ENCODE measurements at regions not wholly inside any gene's neighbourhood (a gene's known extent, or its start where the extent isn't known, plus 50 kb on each side); places are given as distances from the start of the nearest gene placed in this dataset.

DNA sequence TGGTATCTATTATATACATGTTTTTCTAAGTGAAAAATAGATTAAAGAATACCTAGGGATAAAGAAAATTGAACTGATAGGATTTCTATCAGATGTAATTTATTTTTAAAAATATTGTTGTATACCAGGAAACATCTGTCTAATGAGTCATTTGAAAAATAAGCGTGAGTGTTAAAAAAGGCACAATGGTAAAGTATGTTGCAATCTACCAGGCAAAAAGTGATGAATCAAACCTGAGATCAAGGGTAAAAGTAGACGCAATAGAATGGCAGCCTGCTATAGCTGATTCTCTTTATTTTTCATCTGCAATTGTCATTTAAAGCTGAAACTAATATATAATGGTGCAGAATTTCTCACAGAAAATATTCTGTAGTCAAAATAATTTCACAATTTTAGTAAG, 1119.6 kb downstream of the PCDH18 start:
- Histone ChIP-seq H3K36me3 (replicated peaks; ENCODE audit: control insufficient read depth, insufficient read depth, low read length) (no peaks in the 10 kb centered on the region), H3K27me3 (ENCODE audit: control insufficient read depth, insufficient read depth, low read length) (no peaks in the 10 kb centered on the region), H3K4me3 (ENCODE audit: insufficient read depth, low read depth, low read length) (no peak overlapping the region)
- no peak for DNase-seq

DNA sequence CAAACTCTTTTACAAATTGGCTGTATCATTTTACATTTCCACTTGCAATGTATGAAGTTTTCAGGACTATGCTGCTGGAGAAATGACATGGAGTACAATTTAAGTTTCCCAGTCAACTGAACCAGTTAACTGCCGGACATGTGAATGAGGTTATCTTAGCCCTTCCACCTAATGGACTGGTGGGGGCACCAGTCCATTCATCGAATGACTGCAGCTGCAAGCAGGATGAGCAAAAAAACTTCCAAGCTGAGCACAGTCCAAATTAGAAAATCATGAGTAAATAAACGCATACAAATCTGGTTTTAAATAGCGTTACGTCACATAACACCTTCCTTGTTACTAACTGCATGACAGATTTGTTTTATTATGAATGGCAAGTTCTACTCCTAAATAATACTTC, 1131.5 kb downstream of the PCDH18 start:
- Histone ChIP-seq H3K27me3 (ENCODE audit: control insufficient read depth, insufficient read depth, low read length) (no peaks in the 10 kb centered on the region), H3K4me3 (ENCODE audit: insufficient read depth, low read depth, low read length) (no peak overlapping the region), H3K36me3 (replicated peaks; ENCODE audit: control insufficient read depth, insufficient read depth, low read length) (no peaks in the 10 kb centered on the region)
- DNase-seq = peak; percentile 39

DNA sequence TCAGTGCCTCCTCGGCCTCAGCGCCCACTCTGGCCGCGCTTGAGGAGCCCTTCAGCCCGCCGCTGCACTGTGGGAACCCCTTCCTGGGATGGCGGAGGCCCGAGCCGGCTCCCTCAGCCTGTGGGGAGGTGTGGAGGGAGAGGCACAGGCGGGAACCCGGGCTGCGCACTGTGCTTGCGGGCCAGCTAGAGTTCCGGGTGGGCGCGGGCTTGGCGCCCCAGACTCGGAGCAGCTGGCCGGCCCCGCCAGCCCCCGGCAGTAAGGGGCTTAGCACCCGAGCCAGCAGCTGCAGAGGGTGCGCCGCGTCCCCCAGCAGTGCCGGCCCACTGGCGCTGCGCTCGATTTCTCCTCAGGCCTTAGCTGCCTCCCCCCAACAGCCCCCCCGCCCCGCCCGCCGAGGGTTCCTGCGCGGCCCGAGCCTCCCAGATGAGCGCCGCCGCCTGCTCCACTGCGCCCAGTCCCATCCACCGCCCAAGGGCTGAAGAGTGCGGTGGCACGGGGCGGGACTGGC, 1137.0 kb downstream of the PCDH18 start:
- Histone ChIP-seq H3K27me3 (ENCODE audit: control insufficient read depth, insufficient read depth, low read length) (no peaks in the 10 kb centered on the region), H3K36me3 (replicated peaks; ENCODE audit: control insufficient read depth, insufficient read depth, low read length) (no peaks in the 10 kb centered on the region), H3K4me3 (ENCODE audit: insufficient read depth, low read depth, low read length) (no peak overlapping the region; the same call in 1 of the 2 replicates)
- DNase-seq = no peak

DNA sequence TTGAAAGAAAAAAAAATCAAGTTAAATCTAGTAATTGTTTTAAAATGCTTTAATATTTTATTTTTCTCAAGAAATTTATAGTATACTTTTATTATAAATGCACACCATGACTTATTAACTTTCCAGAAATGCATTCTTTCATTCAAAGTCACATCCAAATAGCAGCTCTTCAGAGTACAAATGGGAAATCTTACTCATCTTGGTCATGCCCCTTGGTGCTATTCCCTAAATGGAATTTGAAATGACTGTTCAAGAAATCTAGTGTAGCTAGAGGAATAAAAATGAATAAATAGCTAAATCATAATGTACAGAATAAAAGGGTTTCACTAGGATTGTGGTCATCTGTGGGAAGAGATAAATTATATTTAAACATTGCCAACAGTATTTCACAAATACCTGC, 1139.7 kb downstream of the PCDH18 start:
- H3K4me3 ChIP-seq (ENCODE audit: insufficient read depth, low read depth, low read length) = no peak overlapping the region
- no peaks in the 10 kb centered on the region for H3K36me3 ChIP-seq (replicated peaks; ENCODE audit: control insufficient read depth, insufficient read depth, low read length)
- no peak for DNase-seq
- H3K27me3 ChIP-seq (ENCODE audit: control insufficient read depth, insufficient read depth, low read length) = no peaks in the 10 kb centered on the region

DNA sequence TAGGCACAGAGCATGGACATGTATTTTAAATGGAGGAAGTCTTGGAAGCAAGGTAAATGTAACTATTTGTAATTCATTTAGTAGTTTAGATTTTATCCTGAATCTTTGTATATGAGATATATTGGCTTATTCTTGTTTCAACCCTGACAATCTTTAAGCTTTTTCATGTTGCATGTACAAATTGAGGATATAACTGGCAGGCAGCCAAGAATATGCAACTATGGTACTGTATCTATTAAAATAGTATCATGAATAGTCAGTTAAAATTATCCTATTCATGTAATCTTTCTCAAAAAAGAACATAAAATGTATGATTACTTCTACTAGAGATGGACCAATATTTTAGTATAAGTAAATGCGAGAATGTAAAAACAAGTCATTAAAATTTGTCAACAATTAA, 1141.5 kb downstream of the PCDH18 start:
- H3K36me3 ChIP-seq (replicated peaks; ENCODE audit: control insufficient read depth, insufficient read depth, low read length) = no peaks in the 10 kb centered on the region
- no peak overlapping the region for H3K4me3 ChIP-seq (ENCODE audit: insufficient read depth, low read depth, low read length)
- no peak for DNase-seq
- H3K27me3 ChIP-seq (ENCODE audit: control insufficient read depth, insufficient read depth, low read length) = no peaks in the 10 kb centered on the region

DNA sequence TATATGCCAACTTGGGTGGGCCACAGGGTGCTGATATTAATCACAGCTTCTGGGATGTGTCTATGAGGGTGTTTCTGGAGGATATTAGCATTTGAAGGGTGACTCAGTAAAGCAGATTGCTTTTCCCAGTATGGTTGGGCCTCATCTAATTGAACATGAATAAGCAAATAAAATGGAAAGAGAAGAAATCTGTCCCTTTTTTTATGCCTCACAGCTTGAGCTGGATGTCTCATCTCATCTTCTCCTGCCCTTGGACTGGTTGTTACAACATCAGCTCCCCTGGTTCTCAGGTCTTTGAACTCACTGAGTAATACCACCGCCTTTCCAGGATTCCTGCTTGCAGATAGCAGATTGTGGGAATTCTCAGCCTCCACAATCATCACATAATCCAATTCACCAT, 1149.2 kb downstream of the PCDH18 start:
- Histone ChIP-seq H3K27me3 (ENCODE audit: control insufficient read depth, insufficient read depth, low read length) (no peaks in the 10 kb centered on the region), H3K36me3 (replicated peaks; ENCODE audit: control insufficient read depth, insufficient read depth, low read length) (no peaks in the 10 kb centered on the region), H3K4me3 (ENCODE audit: insufficient read depth, low read depth, low read length) (no peak overlapping the region)
- DNase-seq = no peak

DNA sequence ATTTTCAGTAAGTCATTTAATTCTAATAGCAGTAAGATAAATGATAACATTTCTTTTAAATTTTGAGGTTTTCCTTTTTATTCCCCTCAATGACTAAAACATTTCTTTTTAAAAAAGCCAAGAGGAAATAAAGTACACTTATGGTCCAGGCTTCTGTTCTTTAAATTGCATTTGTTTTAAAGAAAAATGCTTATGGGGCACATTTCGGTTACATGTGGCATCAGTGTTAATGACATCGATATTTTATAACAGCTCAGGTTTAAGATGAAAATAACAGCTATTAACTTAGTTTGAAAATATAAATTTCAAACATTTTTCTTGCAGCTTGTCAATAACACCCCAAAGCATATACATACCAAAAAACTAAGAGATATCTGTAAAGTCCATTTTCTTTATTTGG, 1161.1 kb downstream of the PCDH18 start:
- no peak for DNase-seq
- Histone ChIP-seq H3K36me3 (replicated peaks; ENCODE audit: control insufficient read depth, insufficient read depth, low read length) (no peaks in the 10 kb centered on the region), H3K4me3 (ENCODE audit: insufficient read depth, low read depth, low read length) (no peak overlapping the region), H3K27me3 (ENCODE audit: control insufficient read depth, insufficient read depth, low read length) (no peaks in the 10 kb centered on the region)

DNA sequence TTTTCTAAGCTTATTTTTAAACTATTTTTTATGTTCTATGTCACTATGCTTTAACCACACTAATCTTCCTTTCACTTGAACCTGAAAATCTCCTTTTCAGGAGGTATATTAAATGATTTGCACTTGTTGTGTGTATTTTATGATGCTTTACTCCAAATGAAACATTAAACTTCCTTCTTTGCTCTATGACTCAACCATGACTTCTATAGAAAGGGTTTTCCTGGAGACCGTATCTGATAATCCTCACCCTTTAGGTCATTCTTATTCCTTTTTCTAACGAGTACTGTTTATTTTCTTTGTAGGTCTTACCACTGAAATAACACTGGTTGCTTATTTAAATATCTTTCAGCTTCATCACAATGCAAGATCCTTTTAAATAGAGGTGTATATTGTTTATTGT, 1163.2 kb downstream of the PCDH18 start:
- no peak for DNase-seq
- Histone ChIP-seq H3K27me3 (ENCODE audit: control insufficient read depth, insufficient read depth, low read length) (no peaks in the 10 kb centered on the region), H3K36me3 (replicated peaks; ENCODE audit: control insufficient read depth, insufficient read depth, low read length) (no peaks in the 10 kb centered on the region), H3K4me3 (ENCODE audit: insufficient read depth, low read depth, low read length) (no peak overlapping the region)

DNA sequence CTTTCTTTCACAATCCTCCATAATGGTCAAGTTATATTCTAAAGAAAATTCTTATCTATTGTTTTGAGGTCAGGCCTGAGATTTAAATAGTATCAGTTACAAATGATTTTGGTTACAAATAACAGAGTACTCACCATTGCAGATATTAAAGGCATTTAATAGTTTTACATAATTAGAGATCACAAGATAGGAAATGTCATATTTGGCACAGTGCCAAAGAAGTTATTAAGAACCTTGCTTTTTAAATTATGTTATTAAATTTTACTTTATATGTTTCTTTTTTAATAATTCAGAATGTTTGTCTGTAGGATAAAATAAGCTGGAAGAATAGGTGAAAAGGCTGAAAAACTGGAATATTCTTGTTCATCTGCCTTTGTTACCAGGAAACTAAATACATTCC, 1174.7 kb downstream of the PCDH18 start:
- no peaks in the 10 kb centered on the region for H3K36me3 ChIP-seq (replicated peaks; ENCODE audit: control insufficient read depth, insufficient read depth, low read length)
- H3K27me3 ChIP-seq (ENCODE audit: control insufficient read depth, insufficient read depth, low read length) = no peaks in the 10 kb centered on the region
- no peak overlapping the region for H3K4me3 ChIP-seq (ENCODE audit: insufficient read depth, low read depth, low read length)
- DNase-seq = no peak

DNA sequence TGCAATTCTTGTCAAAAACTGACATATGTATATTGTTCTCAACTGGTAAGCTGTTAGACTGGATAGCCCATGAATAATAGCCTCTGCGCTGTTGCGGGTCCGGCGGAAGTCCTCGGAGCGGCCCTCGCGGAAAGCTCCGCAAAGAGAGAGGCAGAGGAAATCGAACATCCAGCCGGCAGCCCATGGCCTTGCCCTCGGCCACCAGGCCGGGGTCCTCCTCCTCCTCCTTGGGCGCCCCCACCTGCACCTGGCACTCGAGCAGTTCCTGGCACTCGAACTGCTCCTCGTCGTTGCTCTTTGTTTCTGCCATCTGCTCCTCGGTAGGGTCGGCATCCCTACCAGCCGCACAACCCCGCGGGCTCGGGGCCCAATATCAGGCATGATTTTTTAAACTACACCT, 1176.3 kb downstream of the PCDH18 start:
- no peaks in the 10 kb centered on the region for H3K36me3 ChIP-seq (replicated peaks; ENCODE audit: control insufficient read depth, insufficient read depth, low read length)
- no peaks in the 10 kb centered on the region for H3K27me3 ChIP-seq (ENCODE audit: control insufficient read depth, insufficient read depth, low read length)
- peak; percentile 6 for DNase-seq
- no peak overlapping the region for H3K4me3 ChIP-seq (ENCODE audit: insufficient read depth, low read depth, low read length)

DNA sequence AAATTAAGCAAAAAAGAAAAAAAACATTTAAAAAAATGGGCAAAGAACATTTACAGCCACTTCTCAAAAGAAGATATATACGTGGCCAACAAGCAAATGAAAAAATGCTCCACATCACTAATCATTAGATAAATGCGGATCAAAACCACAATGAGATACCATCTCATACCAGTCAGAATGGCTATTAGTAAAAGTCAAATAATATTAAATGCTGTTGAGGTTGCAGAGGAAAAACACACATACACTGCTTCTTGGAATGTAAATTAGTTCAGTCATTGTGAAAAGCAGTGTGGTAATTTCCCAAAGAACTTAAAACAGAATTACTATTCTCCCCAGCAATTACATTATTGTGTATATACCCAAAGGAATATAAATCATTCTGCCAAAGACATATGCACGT, 1189.0 kb downstream of the PCDH18 start:
- no peak for DNase-seq
- Histone ChIP-seq H3K36me3 (replicated peaks; ENCODE audit: control insufficient read depth, insufficient read depth, low read length) (no peaks in the 10 kb centered on the region), H3K27me3 (ENCODE audit: control insufficient read depth, insufficient read depth, low read length) (no peaks in the 10 kb centered on the region), H3K4me3 (ENCODE audit: insufficient read depth, low read depth, low read length) (no peak overlapping the region)

DNA sequence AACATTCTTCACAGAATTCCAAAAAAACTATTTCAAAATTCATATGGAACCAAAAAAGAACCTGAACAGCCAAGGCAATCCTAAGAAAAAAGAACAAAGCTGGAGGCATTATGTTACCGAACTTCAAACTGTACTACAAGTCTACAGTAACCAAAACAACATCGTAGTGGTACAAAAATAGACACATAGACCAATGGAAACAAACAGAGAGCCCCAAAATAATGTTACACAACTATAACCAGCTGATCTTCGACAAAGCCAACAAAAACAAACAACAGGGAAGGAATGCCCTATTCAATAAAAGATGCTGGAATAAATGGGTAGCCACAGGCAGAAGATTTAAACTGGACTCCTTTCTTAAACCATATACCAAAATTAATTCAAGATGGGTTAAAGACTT, 1189.6 kb downstream of the PCDH18 start:
- H3K4me3 ChIP-seq (ENCODE audit: insufficient read depth, low read depth, low read length) = no peak overlapping the region
- no peaks in the 10 kb centered on the region for H3K36me3 ChIP-seq (replicated peaks; ENCODE audit: control insufficient read depth, insufficient read depth, low read length)
- no peak for DNase-seq
- no peaks in the 10 kb centered on the region for H3K27me3 ChIP-seq (ENCODE audit: control insufficient read depth, insufficient read depth, low read length)

DNA sequence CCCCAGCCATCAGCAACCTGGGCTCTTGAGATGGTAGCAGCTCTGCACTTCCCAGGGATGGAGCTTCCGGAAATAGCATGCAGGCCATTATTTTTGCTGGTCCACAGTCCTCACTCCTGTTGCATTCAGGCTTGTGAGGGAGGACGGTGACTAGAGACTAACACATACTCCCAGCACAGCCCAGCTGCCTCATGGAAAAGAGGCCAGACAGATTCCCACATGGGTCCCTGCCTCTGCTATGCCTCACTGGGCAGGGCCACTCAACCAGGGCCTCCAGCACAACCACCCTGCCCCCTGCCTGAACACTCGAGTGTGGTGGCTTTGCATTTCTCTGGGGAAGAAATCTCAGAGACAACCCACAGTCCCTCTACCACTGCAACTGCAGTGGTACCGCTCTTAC, 1195.1 kb downstream of the PCDH18 start:
- no peak for DNase-seq
- Histone ChIP-seq H3K36me3 (replicated peaks; ENCODE audit: control insufficient read depth, insufficient read depth, low read length) (no peaks in the 10 kb centered on the region), H3K4me3 (ENCODE audit: insufficient read depth, low read depth, low read length) (no peak overlapping the region), H3K27me3 (ENCODE audit: control insufficient read depth, insufficient read depth, low read length) (no peaks in the 10 kb centered on the region)

DNA sequence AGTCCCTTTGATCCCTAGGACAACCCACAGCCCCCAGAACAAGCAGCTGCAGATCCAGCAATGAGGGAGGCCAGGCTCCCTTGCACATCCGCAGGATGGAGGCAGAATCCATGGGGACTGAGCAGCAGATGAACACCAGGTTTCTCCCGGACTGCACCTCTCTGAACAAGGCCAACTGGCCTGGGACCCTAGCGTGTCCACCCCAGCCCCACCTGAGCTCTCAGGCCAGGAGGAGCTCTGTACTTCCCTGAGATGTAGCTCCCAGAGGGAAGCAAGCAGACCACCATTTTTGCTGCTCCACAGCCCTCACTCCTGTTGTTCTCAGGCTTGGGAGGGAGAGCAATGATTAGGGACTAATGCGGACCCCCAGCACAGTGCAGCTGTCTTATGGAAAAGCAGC, 1195.8 kb downstream of the PCDH18 start:
- H3K27me3 ChIP-seq (ENCODE audit: control insufficient read depth, insufficient read depth, low read length) = no peaks in the 10 kb centered on the region
- H3K36me3 ChIP-seq (replicated peaks; ENCODE audit: control insufficient read depth, insufficient read depth, low read length) = no peaks in the 10 kb centered on the region
- DNase-seq = no peak
- H3K4me3 ChIP-seq (ENCODE audit: insufficient read depth, low read depth, low read length) = no peak overlapping the region

DNA sequence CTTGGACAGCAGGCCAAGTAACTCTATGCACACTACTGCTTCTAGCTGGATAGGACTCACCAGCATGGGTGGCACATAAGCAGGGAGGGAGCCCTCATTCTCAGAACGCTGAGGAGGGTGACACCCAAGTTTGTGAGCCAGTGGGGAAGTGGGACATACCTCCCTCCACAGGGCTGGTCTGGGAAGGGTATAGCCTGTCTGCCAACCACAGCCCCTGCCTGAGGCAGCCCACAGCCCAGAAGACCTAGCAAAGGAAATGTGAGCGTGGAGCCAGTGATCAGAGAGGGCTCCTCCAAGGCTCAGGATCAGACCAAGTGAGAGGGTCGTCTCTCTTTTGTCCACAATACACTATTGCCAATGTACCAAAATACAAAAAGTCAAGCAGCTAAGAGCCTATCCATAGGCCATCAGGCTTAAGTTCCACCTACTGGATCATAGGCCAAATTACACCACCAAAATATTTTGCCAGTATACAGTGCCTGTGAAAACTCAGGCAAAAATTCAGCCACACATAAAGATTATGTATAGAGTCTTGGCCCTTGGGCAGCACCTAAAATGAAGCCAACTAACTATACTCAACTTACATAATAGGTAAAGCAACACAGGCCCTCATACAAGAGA, 1203.1 kb downstream of the PCDH18 start:
- no peaks in the 10 kb centered on the region for H3K36me3 ChIP-seq (replicated peaks; ENCODE audit: control insufficient read depth, insufficient read depth, low read length)
- no peak for DNase-seq
- H3K27me3 ChIP-seq (ENCODE audit: control insufficient read depth, insufficient read depth, low read length) = no peaks in the 10 kb centered on the region
- H3K4me3 ChIP-seq (ENCODE audit: insufficient read depth, low read depth, low read length) = no peak overlapping the region

DNA sequence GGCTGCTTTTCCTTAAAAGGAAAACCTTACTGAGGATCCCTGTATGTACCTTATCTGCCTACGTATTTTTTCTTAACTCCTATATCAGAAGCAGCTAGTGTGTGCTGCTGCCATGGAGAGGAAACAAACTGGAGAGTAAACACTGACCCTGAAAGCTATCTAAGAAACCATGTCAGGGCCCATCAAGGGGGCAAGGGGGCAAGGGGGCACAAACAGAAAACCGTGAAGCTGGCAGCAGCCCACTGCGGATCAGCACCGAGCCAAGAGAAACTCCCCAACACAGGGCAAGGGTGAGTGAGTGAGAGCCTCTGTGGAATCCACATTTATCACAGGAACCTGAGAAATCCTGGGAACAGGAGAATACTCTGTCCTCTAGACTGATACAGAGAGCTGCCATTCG, 1204.2 kb downstream of the PCDH18 start:
- H3K4me3 ChIP-seq (ENCODE audit: insufficient read depth, low read depth, low read length) = no peak overlapping the region
- no peaks in the 10 kb centered on the region for H3K27me3 ChIP-seq (ENCODE audit: control insufficient read depth, insufficient read depth, low read length)
- H3K36me3 ChIP-seq (replicated peaks; ENCODE audit: control insufficient read depth, insufficient read depth, low read length) = no peaks in the 10 kb centered on the region
- no peak for DNase-seq

Data from H7 (cell line).